Kidney epithelial cell (primary cell): ENCODE measurements at regions not wholly inside any gene's neighbourhood (a gene's known extent, or its start where the extent isn't known, plus 50 kb on each side); places are given as distances from the start of the nearest gene placed in this dataset.

Experiments
- DNase-seq: peaks from one replicate; pipeline ENCODE4 v3.0.0-alpha.2; 2010; ENCODE audit warnings: low read depth
- H3K27me3 ChIP-seq: 2 replicates; pipeline ENCODE4 v1.6.0; 2011; ENCODE audit warnings: low read length; ENCODE audit not compliant: control insufficient read depth, insufficient read depth
- H3K36me3 ChIP-seq: 2 replicates; pipeline ENCODE4 v1.5.1; 2011; ENCODE audit warnings: low read length; ENCODE audit not compliant: control insufficient read depth, insufficient read depth
- H3K4me3 ChIP-seq: 2 replicates; pipeline ENCODE4 v1.5.1; 2011; ENCODE audit warnings: low read depth, mild to moderate bottlenecking, control low read depth, low read length
- TF ChIP-seq, protein P1 (sequence below): IDR thresholded peaks from 2 replicates; pipeline ENCODE4 v1.5.1; 2011; ENCODE audit warnings: mild to moderate bottlenecking, moderate library complexity, low read length, control low read depth, inconsistent platforms; ENCODE audit not compliant: insufficient read depth, poor library complexity, severe bottlenecking

DNA sequence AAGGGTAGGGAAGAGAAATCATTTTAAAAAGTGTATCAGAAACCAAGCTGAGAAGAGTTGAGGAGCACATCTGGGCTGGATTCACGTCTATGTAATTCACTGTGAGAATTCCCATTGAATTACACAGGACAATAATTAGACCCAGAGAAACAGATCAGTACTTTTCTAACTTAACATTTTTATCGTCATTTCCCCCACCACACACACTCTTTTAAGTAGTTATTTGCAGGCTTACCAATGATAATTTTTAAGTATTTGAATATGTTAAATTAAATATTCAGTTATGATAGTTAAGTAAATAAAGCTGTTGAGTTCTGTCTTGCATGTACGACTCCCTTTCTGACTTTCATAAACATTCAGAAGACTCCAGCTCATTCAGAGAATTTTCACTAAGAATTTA is 165.4 kb upstream of the PITX2 start:
- no peaks in the 10 kb centered on the region for H3K36me3 ChIP-seq
- no peaks in the 10 kb centered on the region for H3K27me3 ChIP-seq
- no peak for DNase-seq
- TF ChIP-seq, protein P1, sequence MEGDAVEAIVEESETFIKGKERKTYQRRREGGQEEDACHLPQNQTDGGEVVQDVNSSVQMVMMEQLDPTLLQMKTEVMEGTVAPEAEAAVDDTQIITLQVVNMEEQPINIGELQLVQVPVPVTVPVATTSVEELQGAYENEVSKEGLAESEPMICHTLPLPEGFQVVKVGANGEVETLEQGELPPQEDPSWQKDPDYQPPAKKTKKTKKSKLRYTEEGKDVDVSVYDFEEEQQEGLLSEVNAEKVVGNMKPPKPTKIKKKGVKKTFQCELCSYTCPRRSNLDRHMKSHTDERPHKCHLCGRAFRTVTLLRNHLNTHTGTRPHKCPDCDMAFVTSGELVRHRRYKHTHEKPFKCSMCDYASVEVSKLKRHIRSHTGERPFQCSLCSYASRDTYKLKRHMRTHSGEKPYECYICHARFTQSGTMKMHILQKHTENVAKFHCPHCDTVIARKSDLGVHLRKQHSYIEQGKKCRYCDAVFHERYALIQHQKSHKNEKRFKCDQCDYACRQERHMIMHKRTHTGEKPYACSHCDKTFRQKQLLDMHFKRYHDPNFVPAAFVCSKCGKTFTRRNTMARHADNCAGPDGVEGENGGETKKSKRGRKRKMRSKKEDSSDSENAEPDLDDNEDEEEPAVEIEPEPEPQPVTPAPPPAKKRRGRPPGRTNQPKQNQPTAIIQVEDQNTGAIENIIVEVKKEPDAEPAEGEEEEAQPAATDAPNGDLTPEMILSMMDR = no peak
- no peak overlapping the region for H3K4me3 ChIP-seq

DNA sequence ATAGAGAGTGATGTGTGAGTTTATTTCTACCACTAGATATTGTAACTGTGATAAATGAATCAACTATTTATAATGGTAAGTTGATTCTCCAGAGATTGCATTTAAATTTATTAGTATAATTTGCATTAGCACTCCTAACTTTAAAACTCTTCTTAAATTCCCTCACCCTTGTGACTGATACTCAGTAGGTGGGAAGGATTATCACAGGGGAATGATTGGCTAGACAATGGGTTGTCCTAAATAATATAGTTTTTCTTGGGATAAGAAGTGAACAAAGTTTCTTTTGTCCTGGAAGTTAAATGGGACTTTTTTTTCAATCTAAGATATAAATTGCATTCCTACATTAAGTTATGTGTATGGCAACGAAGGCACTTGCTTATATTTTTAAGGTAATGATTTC is 169.2 kb upstream of the PITX2 start:
- DNase-seq = no peak

DNA sequence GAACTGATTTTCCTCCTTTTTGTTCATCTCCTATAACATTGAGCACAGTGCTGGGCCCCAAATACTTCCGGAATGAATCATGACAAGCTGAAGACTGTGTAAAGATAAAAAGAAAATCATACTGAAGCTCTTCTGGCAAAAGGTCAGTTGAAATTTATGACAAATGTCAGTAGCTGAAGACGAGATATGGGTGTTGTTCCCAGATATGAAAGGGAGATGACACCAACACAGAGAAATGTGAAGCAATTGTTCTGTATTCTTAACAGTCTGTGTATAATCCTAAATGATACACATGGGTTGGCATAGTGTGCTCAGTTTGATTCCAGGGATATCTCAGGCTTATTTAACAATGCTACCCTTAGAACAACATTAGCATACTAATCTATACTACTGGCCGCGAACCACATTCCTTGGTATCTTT is 170.5 kb upstream of the PITX2 start:
- Histone ChIP-seq H3K4me3 (no peak overlapping the region), H3K36me3 (no peaks in the 10 kb centered on the region), H3K27me3 (no peaks in the 10 kb centered on the region)
- no peak for DNase-seq
- TF ChIP-seq, protein P1 = no peak

More for the DNA sequence above, 169.2 kb upstream of the PITX2 start:
- Histone ChIP-seq H3K36me3 (no peaks in the 10 kb centered on the region), H3K27me3 (no peaks in the 10 kb centered on the region), H3K4me3 (no peak overlapping the region)
- TF ChIP-seq, protein P1 = no peak

DNA sequence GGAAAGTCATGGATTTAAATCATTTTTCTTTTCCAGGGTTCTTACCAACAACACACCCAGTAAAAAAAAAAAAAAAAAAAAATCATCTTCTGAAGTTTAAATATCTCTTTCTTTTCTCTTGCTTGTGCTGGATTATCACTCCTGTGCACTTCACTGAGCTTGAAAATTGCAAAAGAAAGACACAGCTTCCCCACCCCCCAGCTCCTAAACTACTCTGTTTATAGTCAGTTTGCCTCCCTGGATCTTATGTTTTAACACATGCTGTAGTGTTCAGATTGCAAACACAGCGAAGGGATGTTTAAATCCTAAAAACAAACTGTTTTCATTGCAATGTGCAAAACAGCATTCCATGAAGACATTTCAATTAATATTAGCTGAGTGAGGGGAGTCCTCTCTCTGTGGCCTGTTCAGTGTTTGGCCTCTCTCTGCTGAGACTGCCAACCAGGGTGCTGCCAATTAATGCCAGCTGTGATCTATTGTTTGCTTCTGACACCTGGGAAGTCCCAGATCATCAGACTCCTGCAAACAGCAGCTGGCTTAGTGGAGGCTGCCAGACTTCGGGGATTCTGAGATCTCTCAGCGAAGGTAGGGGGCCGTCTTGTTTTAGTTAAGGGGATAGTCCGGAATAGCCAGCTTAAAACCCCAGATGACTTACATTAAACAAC is 171.1 kb upstream of the PITX2 start:
- TF ChIP-seq, protein P1 = no peak
- H3K36me3 ChIP-seq = no peaks in the 10 kb centered on the region
- H3K27me3 ChIP-seq = no peaks in the 10 kb centered on the region
- no peak overlapping the region for H3K4me3 ChIP-seq
- DNase-seq = no peak

DNA sequence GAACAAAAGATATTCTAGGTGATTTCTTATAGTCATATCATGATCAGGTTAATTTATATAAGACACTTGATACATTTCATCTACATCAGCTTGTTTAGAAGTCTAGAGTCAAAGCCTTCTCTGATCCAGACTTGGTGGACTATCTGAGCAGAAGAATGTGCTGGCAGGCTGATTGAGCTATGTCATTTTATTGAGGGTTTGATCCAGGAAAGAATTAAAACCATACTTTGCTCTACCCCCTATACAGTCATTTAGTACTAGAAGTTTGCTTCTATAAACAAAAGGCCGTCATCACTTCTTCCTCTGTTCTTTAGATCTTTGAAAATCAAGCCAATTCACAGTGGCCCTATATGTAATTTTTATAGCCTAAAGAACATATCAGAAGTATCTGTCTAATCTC is 173.1 kb upstream of the PITX2 start:
- H3K4me3 ChIP-seq = no peak overlapping the region
- no peaks in the 10 kb centered on the region for H3K27me3 ChIP-seq
- DNase-seq = no peak
- no peaks in the 10 kb centered on the region for H3K36me3 ChIP-seq
- TF ChIP-seq, protein P1 = no peak

DNA sequence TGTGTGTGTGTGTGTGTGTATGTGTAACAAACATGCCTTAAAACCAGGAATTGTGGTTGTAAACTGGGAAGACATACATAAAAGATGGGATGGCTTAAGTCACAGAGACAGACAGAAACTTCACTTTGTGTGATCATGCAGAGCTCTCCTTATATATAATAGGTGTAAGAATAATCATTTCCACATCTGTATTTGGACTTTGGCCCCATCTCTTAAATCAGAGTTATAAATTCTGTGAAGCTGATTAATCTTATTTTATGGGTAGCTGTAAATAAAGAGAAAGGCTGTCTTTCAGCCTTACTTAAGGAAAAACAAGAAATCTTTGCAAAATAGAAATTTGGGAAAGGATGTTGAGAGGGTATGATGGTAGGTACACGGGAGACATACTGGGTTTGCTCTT is 174.6 kb upstream of the PITX2 start:
- Histone ChIP-seq H3K4me3 (no peak overlapping the region), H3K36me3 (no peaks in the 10 kb centered on the region), H3K27me3 (no peaks in the 10 kb centered on the region)
- TF ChIP-seq, protein P1 = no peak
- DNase-seq = no peak
